Transverse colon (tissue), 4 donors: ENCODE measurements at regions not wholly inside any gene's neighbourhood (a gene's known extent, or its start where the extent isn't known, plus 50 kb on each side); places are given as distances from the start of the nearest gene placed in this dataset.
"Not testable (repeated sequence)": the region's sequence is repeated elsewhere in the genome, so short reads cannot be mapped to it uniquely, and the experiment has no call there.

Experiments
- DNase-seq: peaks from one replicate; pipeline ENCODE4 v3.0.0-alpha.2; 2019
- H3K27ac ChIP-seq, 4 donors: fragments of 200-600 bp; sonication (generic); 2 replicates each; pipeline ENCODE4 v1.5.1; 2016 to 2018; ENCODE audit warnings: inconsistent platforms in 4 of 4
- H3K27me3 ChIP-seq: fragments of 200-600 bp; sonication (generic); 2 replicates; pipeline ENCODE4 v1.5.1; 2017; ENCODE audit warnings: inconsistent platforms
- H3K36me3 ChIP-seq, 4 donors: fragments of 200-600 bp; sonication (generic); 2 replicates each; pipeline ENCODE4 v1.5.1; 2017 to 2019; ENCODE audit warnings: inconsistent platforms in 4 of 4
- H3K4me1 ChIP-seq, 4 donors: fragments of 200-600 bp; sonication (generic); 2 replicates each; pipeline ENCODE4 v1.5.1; 2017 to 2020; ENCODE audit warnings: inconsistent platforms in 4 of 4
- H3K4me3 ChIP-seq, 4 donors: fragments of 200-600 bp; sonication (generic); 1 replicate in 1 of 4; 2 replicates in 3 of 4; pipeline versions ENCODE4 v1.5.1 to v1.6.1; 2017 to 2019; ENCODE audit warnings: inconsistent platforms in 4 of 4
- H3K9me3 ChIP-seq, 2 donors: fragments of 200-600 bp; sonication (generic); 2 replicates each; pipeline ENCODE4 v1.5.1; 2017 to 2019; ENCODE audit warnings: inconsistent platforms in 2 of 2
- EP300 ChIP-seq: sonication (generic); formaldehyde crosslinking; IDR thresholded peaks from one replicate; pipeline ENCODE4 v1.6.1; 2017; ENCODE audit warnings: antibody characterized with exemption, low read depth
- POLR2A ChIP-seq: fragments of 450-650 bp; IDR thresholded peaks from one replicate; pipeline ENCODE4 v1.6.1; 2016; ENCODE audit warnings: antibody characterized with exemption, mild to moderate bottlenecking, moderate library complexity
- POLR2AphosphoS5 ChIP-seq, 3 donors: sonication (generic); formaldehyde crosslinking; IDR thresholded peaks; one replicate each; pipeline ENCODE4 v1.6.1; 2016; ENCODE audit warnings: antibody characterized with exemption in 3 of 3
- WGBS, 2 donors: methylation state at CpG; one replicate each; pipeline ENCODE4 v1.1.5; 2018; ENCODE audit warnings: low coverage in 1 of 2; 5-methylcytosine and 5-hydroxymethylcytosine counted together
- in situ Hi-C, 4 donors: fragments of 200-750 bp; cut with MboI; loops; one replicate each; pipeline versions ENCODE4 v1.15.0 to v1.15.1; 2017; ENCODE audit warnings: low sequenced_read_pairs in 3 of 4, low pct_ligation_motif_present in 1 of 4, low pct_unique_long_range_greater_than_20kb in 1 of 4
- intact Hi-C: fragments of 100-400 bp; cut with DNase I; formaldehyde crosslinking; loops from one replicate; pipeline ENCODE4 v1.15.1; 2023; ENCODE audit warnings: low total_unique reads
- TF ChIP-seq, protein P1 (sequence below), 5 experiments: fragments of 200-600 bp in 3 of 5; fragments of 450-650 bp in 2 of 5; sonication (generic) in 3 of 5; IDR thresholded peaks; 1 replicate in 2 of 5; 2 replicates in 3 of 5; pipeline ENCODE4 v1.5.1; 2016 to 2017; ENCODE audit warnings: antibody characterized with exemption in 5 of 5, inconsistent platforms in 3 of 5, mild to moderate bottlenecking in 2 of 5, moderate library complexity in 1 of 5

- TF ChIP-seq, protein P1, sequence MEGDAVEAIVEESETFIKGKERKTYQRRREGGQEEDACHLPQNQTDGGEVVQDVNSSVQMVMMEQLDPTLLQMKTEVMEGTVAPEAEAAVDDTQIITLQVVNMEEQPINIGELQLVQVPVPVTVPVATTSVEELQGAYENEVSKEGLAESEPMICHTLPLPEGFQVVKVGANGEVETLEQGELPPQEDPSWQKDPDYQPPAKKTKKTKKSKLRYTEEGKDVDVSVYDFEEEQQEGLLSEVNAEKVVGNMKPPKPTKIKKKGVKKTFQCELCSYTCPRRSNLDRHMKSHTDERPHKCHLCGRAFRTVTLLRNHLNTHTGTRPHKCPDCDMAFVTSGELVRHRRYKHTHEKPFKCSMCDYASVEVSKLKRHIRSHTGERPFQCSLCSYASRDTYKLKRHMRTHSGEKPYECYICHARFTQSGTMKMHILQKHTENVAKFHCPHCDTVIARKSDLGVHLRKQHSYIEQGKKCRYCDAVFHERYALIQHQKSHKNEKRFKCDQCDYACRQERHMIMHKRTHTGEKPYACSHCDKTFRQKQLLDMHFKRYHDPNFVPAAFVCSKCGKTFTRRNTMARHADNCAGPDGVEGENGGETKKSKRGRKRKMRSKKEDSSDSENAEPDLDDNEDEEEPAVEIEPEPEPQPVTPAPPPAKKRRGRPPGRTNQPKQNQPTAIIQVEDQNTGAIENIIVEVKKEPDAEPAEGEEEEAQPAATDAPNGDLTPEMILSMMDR (IDR thresholded peaks at IDR 0.05): no peak
- no peak for TF ChIP-seq EP300
- TF ChIP-seq POLR2AphosphoS5 (IDR thresholded peaks at IDR 0.05): no peak
- no peak for TF ChIP-seq POLR2A
- in situ Hi-C loops (no loop called here), intact Hi-C loops (no loop called here)
- H3K27ac ChIP-seq: no peak overlapping the region
- H3K9me3 ChIP-seq: no peaks in the 10 kb centered on the region
- H3K27me3 ChIP-seq: no peaks in the 10 kb centered on the region
- H3K4me3 ChIP-seq: no peak overlapping the region
- no peaks in the 10 kb centered on the region for H3K4me1 ChIP-seq
- no peak for DNase-seq
- no peaks in the 10 kb centered on the region for H3K36me3 ChIP-seq
- WGBS, 2 donors: 57 to 76% methylated on average over 3 to 21 of the region's 25 CpGs
Measured at GRCh38 chr12:131327521-131328488, 374.1 kb downstream of the ADGRD1 start.

- in situ Hi-C loops, H3K27me3 ChIP-seq, intact Hi-C loops, H3K4me3 ChIP-seq, H3K4me1 ChIP-seq, H3K36me3 ChIP-seq, DNase-seq, H3K9me3 ChIP-seq, H3K27ac ChIP-seq: not testable (repeated sequence)
- 52 to 79% methylated on average over 7 to 27 of the region's 28 CpGs for WGBS, 2 donors
Measured at GRCh38 chr12:131328861-131329845, 375.4 kb downstream of the ADGRD1 start.

GRCh38 chr12:131330106-131330815, 376.6 kb downstream of the ADGRD1 start:
- intact Hi-C loops: no loop called here
- in situ Hi-C loops: no loop called here
- TF ChIP-seq POLR2A: no peak
- no peak for TF ChIP-seq POLR2AphosphoS5 (IDR thresholded peaks at IDR 0.05)
- TF ChIP-seq EP300: no peak
- TF ChIP-seq, protein P1 (IDR thresholded peaks at IDR 0.05): no peak
- Histone ChIP-seq H3K36me3 (no peaks in the 10 kb centered on the region), H3K27me3 (no peaks in the 10 kb centered on the region), H3K4me1 (no peaks in the 10 kb centered on the region), H3K27ac (no peak overlapping the region), H3K9me3 (no peaks in the 10 kb centered on the region), H3K4me3 (no peak overlapping the region)
- no peak for DNase-seq
- 84 to 95% methylated on average over 5 to 9 of the region's 9 CpGs for WGBS, 2 donors

- intact Hi-C loops: no loop called here
Measured at GRCh38 chr12:131331148-131331750, 377.5 kb downstream of the ADGRD1 start.

More at GRCh38 chr12:131331148-131331750, 377.5 kb downstream of the ADGRD1 start:
- H3K4me1 ChIP-seq: no peaks in the 10 kb centered on the region
- WGBS, 2 donors: 48 to 61% methylated on average over 2 of the region's 2 CpGs
- in situ Hi-C loops: no loop called here
- DNase-seq: no peak
- H3K36me3 ChIP-seq: no peaks in the 10 kb centered on the region
- no peaks in the 10 kb centered on the region for H3K27me3 ChIP-seq
- TF ChIP-seq, protein P1 (IDR thresholded peaks at IDR 0.05): no peak
- TF ChIP-seq POLR2A (no peak), POLR2AphosphoS5 (IDR thresholded peaks at IDR 0.05) (no peak), EP300 (no peak)
- no peaks in the 10 kb centered on the region for H3K9me3 ChIP-seq
- no peak overlapping the region for H3K4me3 ChIP-seq
- H3K27ac ChIP-seq: no peak overlapping the region
